ENCODE measurements at regions not wholly inside any gene's neighbourhood (a gene's known extent, or its start where the extent isn't known, plus 50 kb on each side); places are given as distances from the start of the nearest gene placed in this dataset.

DNA sequence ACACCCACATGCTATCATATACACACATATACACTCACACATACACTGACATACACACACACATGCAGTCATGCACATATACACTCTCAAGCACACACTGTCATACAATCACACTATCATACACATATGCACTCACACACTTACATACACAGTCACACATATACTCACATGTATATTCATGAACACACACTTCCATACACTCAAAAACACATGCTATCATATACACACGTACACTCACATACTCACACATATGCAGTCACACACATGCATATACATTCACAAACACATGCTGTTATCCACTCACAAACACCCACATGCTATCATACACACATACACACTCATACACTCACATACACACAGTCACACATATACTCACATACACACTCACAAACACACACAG lies 71.0 kb upstream of the PLXNA4 start:
- TF ChIP-seq, protein P1, sequence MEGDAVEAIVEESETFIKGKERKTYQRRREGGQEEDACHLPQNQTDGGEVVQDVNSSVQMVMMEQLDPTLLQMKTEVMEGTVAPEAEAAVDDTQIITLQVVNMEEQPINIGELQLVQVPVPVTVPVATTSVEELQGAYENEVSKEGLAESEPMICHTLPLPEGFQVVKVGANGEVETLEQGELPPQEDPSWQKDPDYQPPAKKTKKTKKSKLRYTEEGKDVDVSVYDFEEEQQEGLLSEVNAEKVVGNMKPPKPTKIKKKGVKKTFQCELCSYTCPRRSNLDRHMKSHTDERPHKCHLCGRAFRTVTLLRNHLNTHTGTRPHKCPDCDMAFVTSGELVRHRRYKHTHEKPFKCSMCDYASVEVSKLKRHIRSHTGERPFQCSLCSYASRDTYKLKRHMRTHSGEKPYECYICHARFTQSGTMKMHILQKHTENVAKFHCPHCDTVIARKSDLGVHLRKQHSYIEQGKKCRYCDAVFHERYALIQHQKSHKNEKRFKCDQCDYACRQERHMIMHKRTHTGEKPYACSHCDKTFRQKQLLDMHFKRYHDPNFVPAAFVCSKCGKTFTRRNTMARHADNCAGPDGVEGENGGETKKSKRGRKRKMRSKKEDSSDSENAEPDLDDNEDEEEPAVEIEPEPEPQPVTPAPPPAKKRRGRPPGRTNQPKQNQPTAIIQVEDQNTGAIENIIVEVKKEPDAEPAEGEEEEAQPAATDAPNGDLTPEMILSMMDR (IDR thresholded peaks at IDR 0.05), result no peak
- no peak for TF ChIP-seq HDAC2 (IDR thresholded peaks at IDR 0.05)
- no peak for TF ChIP-seq CHD2 (IDR thresholded peaks at IDR 0.05; ENCODE audit: low read length, partially characterized antibody)
- TF ChIP-seq EP300 (IDR thresholded peaks at IDR 0.05), result no peak

Data from A549 (cell line).